ENCODE measurements at regions not wholly inside any gene's neighbourhood (a gene's known extent, or its start where the extent isn't known, plus 50 kb on each side); places are given as distances from the start of the nearest gene placed in this dataset.

DNA sequence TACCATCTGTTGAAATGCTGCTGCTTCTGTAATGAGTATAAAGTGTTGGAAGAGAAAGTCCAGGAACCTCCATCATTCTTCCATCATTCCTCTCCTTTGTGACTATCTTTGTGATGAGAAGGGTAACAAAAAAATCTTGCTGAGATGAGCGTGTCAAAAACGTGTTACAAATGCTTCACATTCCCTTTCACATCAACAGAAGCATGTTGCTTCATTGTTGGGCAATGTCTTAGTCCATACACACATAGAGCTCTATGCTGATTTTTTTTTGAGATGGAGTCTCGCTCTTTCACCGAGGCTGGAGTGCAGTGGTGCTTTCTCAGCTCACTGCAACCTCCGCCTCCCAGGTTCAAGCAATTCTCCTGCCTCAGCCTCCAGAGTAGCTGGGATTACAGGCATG lies 114.1 kb upstream of the ESR1 start:
- no peak for TF ChIP-seq POLR2A (IDR thresholded peaks at IDR 0.05)
- no peak for TF ChIP-seq CTCF (IDR thresholded peaks at IDR 0.05)
